Loucy (cell line): ENCODE measurements at regions not wholly inside any gene's neighbourhood (a gene's known extent, or its start where the extent isn't known, plus 50 kb on each side); places are given as distances from the start of the nearest gene placed in this dataset.

Experiments
- H2AFZ ChIP-seq: fragments of 200-600 bp; sonication (generic); 2 replicates; pipeline ENCODE4 v1.6.0; 2016; ENCODE audit warnings: antibody characterized with exemption, mild to moderate bottlenecking, low read length, moderate library complexity
- H3F3A ChIP-seq: fragments of 200-600 bp; 2 replicates; pipeline ENCODE4 v1.6.0; 2016; ENCODE audit warnings: antibody characterized with exemption, low read depth, mild to moderate bottlenecking
- H3K27me3 ChIP-seq: fragments of 200-600 bp; sonication (generic); 2 replicates; pipeline ENCODE4 v1.6.1; 2014; ENCODE audit warnings: low read length, mild to moderate bottlenecking; ENCODE audit not compliant: insufficient read depth, poor library complexity, severe bottlenecking
- H3K36me3 ChIP-seq: fragments of 200-600 bp; sonication (generic); 2 replicates; pipeline ENCODE4 v1.6.1; 2016; ENCODE audit warnings: low read length; ENCODE audit not compliant: insufficient read depth
- H3K4me1 ChIP-seq: fragments of 200-600 bp; sonication (generic); 2 replicates; pipeline ENCODE4 v1.5.1; 2014; ENCODE audit warnings: low read length, mild to moderate bottlenecking; ENCODE audit not compliant: insufficient read depth, poor library complexity, severe bottlenecking
- H3K4me2 ChIP-seq: fragments of 200-600 bp; sonication (generic); 2 replicates; pipeline ENCODE4 v1.6.0; 2014; ENCODE audit warnings: antibody characterized with exemption, low read length, low read depth, mild to moderate bottlenecking; ENCODE audit not compliant: poor library complexity, severe bottlenecking
- H3K4me3 ChIP-seq: fragments of 200-600 bp; sonication (generic); 2 replicates; pipeline ENCODE4 v1.5.1; 2014; ENCODE audit warnings: low read length, mild to moderate bottlenecking, mixed read lengths; ENCODE audit not compliant: poor library complexity, severe bottlenecking
- H3K79me2 ChIP-seq: fragments of 200-600 bp; sonication (generic); 2 replicates; pipeline ENCODE4 v1.6.1; 2014; ENCODE audit warnings: low read length; ENCODE audit not compliant: insufficient read depth
- H3K9ac ChIP-seq: fragments of 200-600 bp; sonication (generic); 2 replicates; pipeline ENCODE4 v1.6.0; 2014; ENCODE audit warnings: mild to moderate bottlenecking, low read depth, low read length, moderate library complexity; ENCODE audit not compliant: poor library complexity, severe bottlenecking
- H3K9me2 ChIP-seq: fragments of 200-600 bp; sonication (generic); replicated peaks from 2 replicates; pipeline ENCODE4 v1.6.1; 2016; ENCODE audit warnings: low read depth, low read length, mixed read lengths
- H3K9me3 ChIP-seq: fragments of 200-600 bp; sonication (generic); 2 replicates; pipeline ENCODE4 v1.6.1; 2014; ENCODE audit warnings: mild to moderate bottlenecking, antibody characterized with exemption, low read length, low read depth; ENCODE audit not compliant: insufficient read depth
- H4K20me1 ChIP-seq: fragments of 200-600 bp; sonication (generic); 2 replicates; pipeline ENCODE4 v1.6.0; 2014; ENCODE audit warnings: antibody characterized with exemption, low read length, mild to moderate bottlenecking; ENCODE audit not compliant: insufficient read depth, poor library complexity, severe bottlenecking
- CTCF ChIP-seq: fragments of 200-600 bp; sonication (generic); conservative IDR thresholded peaks from 2 replicates; pipeline ENCODE4 v1.5.1; 2014; ENCODE audit warnings: mild to moderate bottlenecking, antibody characterized with exemption, low read length
- EZH2phosphoT487 ChIP-seq: fragments of 200-600 bp; IDR thresholded peaks from 2 replicates; pipeline ENCODE4 v1.6.1; 2018; ENCODE audit warnings: antibody characterized with exemption, mild to moderate bottlenecking, moderate library complexity, borderline replicate concordance

- TF ChIP-seq CTCF (no peak), EZH2phosphoT487 (no peak)
- no peaks in the 10 kb centered on the region for H3K9me3 ChIP-seq
- H3K9me2 ChIP-seq: no peaks in the 10 kb centered on the region
- H3K4me3 ChIP-seq: no peak overlapping the region
- H3K4me1 ChIP-seq: no peaks in the 10 kb centered on the region
- no peaks in the 10 kb centered on the region for H3K36me3 ChIP-seq
- H2AFZ ChIP-seq: no peak overlapping the region
- no peaks in the 10 kb centered on the region for H3K27me3 ChIP-seq
- H3K4me2 ChIP-seq: no peak overlapping the region
- H3K9ac ChIP-seq: no peak overlapping the region
- no peaks in the 10 kb centered on the region for H3K79me2 ChIP-seq
- no peaks in the 10 kb centered on the region for H3F3A ChIP-seq
- no peaks in the 10 kb centered on the region for H4K20me1 ChIP-seq
Observed at GRCh38 chr16:72222503-72222902, 50.5 kb upstream of the PMFBP1 start.
